NCI-H1694 (cell line): ENCODE measurements at regions not wholly inside any gene's neighbourhood (a gene's known extent, or its start where the extent isn't known, plus 50 kb on each side); places are given as distances from the start of the nearest gene placed in this dataset.
"Not testable (repeated sequence)": the region's sequence is repeated elsewhere in the genome, so short reads cannot be mapped to it uniquely, and the experiment has no call there.

Source experiments
- DNase-seq: peaks from one replicate; lab custom pipeline; 2025; lab: John Stamatoyannopoulos, UW

GRCh38 chr16:29310243-29310642 lies 96.3 kb downstream of the NPIPB11 start:
- not testable (repeated sequence) for DNase-seq

DNA sequence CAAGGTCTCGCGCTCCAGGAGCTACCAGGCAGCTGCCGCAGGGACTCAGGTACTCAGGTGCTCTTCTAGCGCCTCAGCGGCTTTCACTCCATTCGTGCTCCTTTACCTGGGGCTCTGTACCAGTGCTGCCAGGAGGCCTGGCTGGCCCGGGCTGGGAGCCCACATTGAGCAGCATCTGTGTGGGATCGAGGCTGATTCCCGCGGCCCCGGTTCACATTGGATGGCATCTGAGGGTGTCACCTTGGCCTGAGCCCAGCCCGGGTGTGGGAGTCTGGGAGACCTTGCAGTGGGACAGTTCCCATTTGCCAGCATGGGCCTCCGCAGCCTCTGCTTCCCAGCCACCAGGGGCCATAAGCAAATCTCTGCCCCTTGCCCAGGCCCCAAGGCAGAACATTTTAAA lies 96.9 kb downstream of the NPIPB11 start:
- DNase-seq = not testable (repeated sequence)

DNA sequence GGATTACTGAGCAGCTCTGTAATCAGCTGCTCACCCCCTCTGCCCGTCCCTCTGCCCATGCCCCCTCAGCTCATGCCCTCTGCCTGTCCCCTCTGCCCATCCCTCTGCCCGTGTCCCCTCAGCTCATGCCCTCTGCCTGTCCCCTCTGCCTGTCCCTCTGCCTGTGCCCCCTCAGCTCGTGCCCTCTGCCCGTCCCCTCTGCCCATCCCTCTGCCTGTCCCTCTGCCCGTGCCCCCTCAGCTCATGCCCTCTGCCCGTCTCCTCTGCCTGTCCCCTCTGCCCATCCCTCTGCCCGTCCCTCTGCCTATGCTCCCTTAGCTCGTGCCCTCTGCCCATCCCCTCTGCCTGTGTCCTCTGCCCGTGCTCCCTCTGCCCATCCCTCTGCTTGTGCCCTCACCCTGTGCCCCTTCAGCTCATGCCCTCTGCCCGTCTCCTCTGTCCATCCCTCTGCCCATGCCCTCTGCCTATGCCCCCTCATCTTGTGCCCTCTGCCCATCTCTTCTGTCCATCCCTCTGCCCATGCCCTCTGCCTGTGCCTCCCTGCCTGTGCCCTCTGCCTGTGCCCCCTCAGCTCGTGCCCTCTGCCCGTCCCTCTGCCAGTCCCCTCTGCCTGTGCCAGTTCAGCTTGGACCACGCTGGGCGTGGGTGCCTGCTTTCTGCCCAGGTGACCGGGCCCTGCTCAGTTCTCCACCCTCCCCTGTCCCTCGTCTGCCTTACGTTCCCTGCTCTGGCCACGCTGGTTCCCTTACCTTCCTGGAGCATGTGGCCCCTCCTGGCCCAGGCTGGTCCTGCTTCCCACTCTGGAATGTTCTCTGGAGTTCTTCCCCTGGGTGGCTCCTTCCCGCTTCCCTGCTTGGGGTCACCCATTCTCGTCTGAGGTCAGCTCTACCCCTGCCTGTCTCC lies 97.6 kb downstream of the NPIPB11 start:
- DNase-seq = no peak

DNA sequence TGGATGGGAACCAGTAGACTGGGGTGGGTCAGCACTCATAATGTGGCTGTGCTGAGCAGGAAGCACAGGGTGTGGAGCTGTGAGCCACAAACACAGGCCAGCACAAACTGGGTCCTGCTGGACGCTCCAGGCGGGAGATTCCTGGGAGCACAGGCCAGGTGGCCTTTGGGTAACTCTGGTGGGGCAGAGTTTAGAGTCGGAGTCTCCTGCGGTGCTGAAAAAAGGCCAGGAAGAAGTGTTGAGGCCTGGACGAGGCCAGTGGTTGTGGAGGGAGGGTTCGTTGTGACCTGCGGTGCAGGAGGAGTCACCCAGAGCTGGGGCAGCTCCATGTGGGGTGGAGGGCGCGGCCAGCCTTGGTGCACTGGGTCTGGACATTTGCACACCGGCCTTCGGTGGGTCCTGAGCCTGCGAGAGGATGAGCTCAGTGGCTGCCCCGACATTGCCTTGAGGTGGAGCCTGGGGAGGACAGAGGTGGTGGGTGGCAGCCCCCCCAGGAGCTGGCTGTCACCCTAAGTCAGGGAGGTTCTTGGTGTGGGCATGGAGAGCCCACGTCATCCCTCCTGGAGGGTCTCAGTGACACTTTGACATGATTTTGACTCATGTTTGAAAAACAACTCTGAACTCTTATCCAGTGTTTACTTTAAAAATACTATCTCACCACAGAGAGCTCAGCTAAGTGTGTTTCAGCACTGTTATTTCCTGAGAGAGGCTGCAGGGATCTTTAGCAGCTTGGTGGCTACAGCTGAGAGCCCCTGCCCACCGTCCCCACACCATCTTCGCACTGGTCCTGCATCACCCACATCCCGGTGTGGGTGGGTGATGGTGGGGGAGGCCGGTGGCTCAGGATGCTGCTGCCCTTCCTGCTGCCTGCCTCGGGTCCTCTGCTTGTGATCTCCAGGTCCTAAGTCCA lies 98.7 kb downstream of the NPIPB11 start:
- DNase-seq = no peak

- no peak for DNase-seq
Observed at GRCh38 chr16:29306943-29307597, 99.4 kb downstream of the NPIPB11 start.

GRCh38 chr16:29306201-29306600 lies 100.3 kb downstream of the NPIPB11 start:
- DNase-seq = no peak

DNA sequence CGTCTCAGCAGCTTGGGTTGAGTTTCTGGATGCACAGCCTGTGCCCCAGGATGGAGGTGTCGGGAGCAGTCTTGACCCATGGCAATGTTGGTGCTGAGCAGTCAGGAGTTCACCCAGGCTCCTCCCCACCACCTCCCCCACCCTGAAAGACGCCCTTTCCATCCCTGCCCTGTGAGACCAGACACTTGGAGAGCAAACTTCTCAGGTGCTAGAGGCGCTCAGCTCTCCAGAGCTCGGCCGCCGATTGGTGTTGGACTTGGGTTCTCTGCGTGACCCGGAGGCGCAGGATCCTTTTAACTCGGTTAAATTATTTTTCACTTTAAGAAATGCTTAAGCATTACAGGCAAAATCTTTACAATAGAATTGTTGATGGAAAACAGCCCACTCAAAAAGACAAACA lies 101.5 kb downstream of the NPIPB11 start:
- DNase-seq = not testable (repeated sequence)

DNA sequence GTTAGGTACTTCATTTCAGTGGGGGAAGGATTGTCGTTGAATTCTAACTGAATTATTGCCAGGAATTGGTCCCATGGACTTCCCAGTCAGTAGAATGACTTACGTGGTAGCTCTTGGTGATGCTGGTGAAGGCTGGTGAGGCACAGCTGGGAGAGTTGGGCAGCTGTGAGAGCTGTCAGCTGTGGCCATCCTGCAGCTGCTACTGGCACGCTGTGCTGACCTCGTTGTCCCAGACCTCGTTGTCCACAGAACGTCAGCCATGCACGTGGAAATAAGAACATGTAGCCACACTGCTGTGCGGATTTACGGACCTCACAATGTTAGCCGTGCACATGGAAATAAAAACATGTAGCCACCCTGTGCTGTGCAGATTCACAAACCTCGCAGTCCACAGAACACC lies 102.3 kb downstream of the NPIPB11 start:
- no peak for DNase-seq

DNA sequence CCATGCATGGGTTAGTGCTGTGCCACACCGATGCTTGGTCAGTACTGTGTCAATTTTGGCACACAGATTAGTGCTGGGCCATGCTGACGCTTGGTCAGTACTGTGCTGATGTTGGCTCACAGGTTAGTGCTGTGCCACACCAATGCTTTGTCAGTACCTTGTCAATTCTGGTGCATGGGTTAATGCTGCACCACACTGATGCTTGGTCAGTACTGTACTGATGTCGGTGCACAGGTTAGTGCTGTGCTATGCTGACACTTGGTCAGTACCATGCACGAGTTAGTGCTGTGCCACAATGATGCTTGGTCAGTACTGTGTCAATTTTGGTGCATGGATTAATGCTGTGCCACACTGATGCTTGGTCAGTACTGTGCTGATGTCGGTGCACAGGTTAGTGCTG lies 103.0 kb downstream of the NPIPB11 start:
- no peak for DNase-seq

- no peak for DNase-seq
Observed at GRCh38 chr16:29302976-29303375, 103.5 kb downstream of the NPIPB11 start.

- DNase-seq = not testable (repeated sequence)
Observed at GRCh38 chr16:29302433-29302832, 104.1 kb downstream of the NPIPB11 start.

- not testable (repeated sequence) for DNase-seq
Observed at GRCh38 chr16:29301662-29302285, 104.7 kb downstream of the NPIPB11 start.

GRCh38 chr16:29300541-29301535 lies 105.7 kb downstream of the NPIPB11 start:
- DNase-seq = not testable (repeated sequence)

DNA sequence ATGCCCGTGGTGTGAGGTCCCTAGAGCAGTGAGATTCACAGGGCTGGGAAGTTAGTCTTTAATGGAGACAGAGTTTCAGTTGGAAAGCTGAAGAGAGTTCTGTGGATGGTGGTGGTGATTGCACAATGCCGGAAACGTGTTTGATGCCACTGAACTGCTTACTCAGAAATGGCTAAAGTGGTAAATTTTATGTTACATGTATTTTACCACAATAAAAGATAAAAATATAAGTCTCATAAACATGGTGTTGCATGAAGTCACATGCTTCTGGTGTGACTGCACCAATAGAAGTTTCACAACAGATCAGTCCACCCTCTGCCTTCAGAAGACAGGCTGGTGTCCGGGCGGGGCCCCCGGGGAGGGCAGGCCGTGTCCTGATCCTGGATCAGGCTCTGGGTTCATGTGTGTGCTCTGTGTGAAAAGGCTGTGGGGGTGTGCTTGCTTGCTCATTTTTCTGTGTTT lies 106.5 kb downstream of the NPIPB11 start:
- not testable (repeated sequence) for DNase-seq

DNA sequence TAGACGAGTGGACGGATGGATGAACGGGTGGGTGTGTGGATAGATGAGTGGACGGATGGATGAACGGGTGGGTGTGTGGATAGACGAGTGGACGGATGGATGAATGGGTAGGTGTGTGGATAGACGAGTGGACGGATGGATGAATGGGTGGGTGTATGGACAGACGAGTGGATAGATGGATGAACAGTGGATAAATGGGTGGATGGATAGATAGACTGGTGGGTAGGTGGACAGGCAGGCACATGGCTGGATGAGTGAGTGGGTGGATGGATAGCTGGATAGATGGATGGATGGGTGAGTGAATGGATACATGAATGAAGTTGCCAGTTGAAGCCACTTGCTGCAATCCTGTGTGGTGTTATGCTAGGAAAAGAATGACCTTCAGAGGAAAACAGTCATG lies 107.5 kb downstream of the NPIPB11 start:
- not testable (repeated sequence) for DNase-seq

DNA sequence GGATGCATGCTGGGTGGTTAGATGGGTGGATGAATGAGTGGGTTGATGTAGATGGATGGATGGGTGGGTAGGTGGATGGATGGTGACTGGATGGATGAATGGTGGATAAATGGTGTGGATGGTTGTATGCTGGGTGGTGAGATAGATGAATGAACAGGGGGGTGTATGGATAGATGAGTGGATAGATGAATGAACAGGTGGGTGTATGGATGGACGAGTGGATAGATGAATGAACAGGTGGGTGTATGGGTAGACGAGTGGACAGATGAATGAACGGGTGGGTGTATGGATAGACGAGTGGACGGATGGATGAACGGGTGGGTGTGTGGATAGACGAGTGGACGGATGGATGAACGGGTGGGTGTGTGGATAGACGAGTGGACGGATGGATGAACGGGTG lies 108.2 kb downstream of the NPIPB11 start:
- not testable (repeated sequence) for DNase-seq

GRCh38 chr16:29297809-29298177 lies 108.7 kb downstream of the NPIPB11 start:
- not testable (repeated sequence) for DNase-seq

DNA sequence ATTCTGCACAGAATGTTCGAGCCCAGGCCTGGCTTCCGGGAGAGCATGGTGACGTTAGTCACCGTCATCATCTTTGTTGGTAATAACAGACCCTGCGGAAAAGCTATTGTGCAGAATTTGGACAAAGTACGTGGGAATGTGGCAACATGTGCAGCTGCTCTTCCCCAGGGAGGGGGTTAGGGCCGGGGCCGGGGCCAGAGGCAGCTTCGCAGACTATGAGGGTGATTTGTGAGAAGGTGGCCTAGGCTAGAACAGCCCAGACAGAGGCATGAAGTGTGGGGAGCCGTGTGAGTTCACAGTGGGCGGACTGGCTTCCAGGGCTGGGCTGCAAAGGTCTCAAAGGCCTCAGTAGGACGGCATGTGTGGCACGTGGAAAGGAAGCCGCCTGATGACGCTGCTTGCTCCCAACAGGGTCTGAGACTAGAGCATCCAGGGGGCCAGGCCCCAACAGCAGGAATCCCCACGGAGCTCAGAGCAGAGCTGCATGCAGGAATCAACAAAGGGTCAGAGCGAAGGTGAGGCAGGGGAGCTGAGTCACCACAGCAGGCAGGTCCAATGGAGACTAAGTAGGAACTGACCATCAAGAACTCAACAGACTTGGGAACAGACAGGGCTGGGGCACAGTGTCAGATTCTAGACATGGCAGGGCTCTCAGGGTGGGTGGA lies 109.2 kb downstream of the NPIPB11 start:
- DNase-seq = not testable (repeated sequence)

- not testable (repeated sequence) for DNase-seq
Observed at GRCh38 chr16:29296176-29296575, 110.3 kb downstream of the NPIPB11 start.
